Heart right ventricle (tissue), 16 donors: ENCODE measurements at regions not wholly inside any gene's neighbourhood (a gene's known extent, or its start where the extent isn't known, plus 50 kb on each side); places are given as distances from the start of the nearest gene placed in this dataset.

Source experiments
- ATAC-seq, 8 donors: fragments of 200-7000 bp; cut with Tn5 transposase; one replicate each; pipeline ENCODE4 v1.9.1; 2020; ENCODE audit warnings: mild to moderate bottlenecking in 8 of 8, moderate library complexity in 8 of 8, moderate number of reproducible peaks in 1 of 8
- DNase-seq, 2 donors: peaks; one replicate each; pipeline ENCODE4 v3.0.0-alpha.2; 2020
- H3K27ac ChIP-seq, 10 donors: fragments of 200-600 bp; sonication (generic) in 2 of 10; one replicate each; pipeline versions ENCODE4 v1.5.0 to v1.8.0; 2020 to 2022; ENCODE audit warnings: mild to moderate bottlenecking in 3 of 10
- H3K27me3 ChIP-seq, 7 donors: fragments of 200-600 bp; one replicate each; pipeline ENCODE4 v1.8.0; 2021 to 2022; ENCODE audit warnings: mild to moderate bottlenecking in 2 of 7
- H3K36me3 ChIP-seq, 9 donors: fragments of 200-600 bp; sonication (generic) in 1 of 9; one replicate each; pipeline versions ENCODE4 v1.5.0 to v1.8.0; 2020 to 2022; ENCODE audit warnings: mild to moderate bottlenecking in 2 of 9
- H3K4me1 ChIP-seq, 9 donors: fragments of 200-600 bp; sonication (generic) in 1 of 9; one replicate each; pipeline versions ENCODE4 v1.5.0 to v1.8.0; 2020 to 2022; ENCODE audit warnings: mild to moderate bottlenecking in 4 of 9
- H3K4me3 ChIP-seq, 10 donors: fragments of 200-600 bp; sonication (generic) in 2 of 10; one replicate each; pipeline versions ENCODE4 v1.5.0 to v1.8.0; 2020 to 2022; ENCODE audit warnings: mild to moderate bottlenecking in 7 of 10, moderate library complexity in 2 of 10
- H3K9me3 ChIP-seq, 11 donors: fragments of 200-600 bp in 10 of 11; sonication (generic) in 2 of 11; one replicate each; pipeline versions ENCODE4 v1.5.0 to v1.8.0; 2013 to 2022; ENCODE audit warnings: mild to moderate bottlenecking in 2 of 11, control low read depth in 1 of 11, moderate library complexity in 1 of 11
- CTCF ChIP-seq, 9 donors: fragments of 200-600 bp; sonication (generic) in 2 of 9; IDR thresholded peaks; one replicate each; pipeline versions ENCODE4 v1.5.0 to v1.8.0; 2021 to 2022; ENCODE audit warnings: antibody characterized with exemption in 9 of 9, mild to moderate bottlenecking in 5 of 9, moderate library complexity in 1 of 9
- WGBS, 2 donors: extraction: QIAGEN DNeasy Blood & Tissue Kit; methylation state at CpG; one replicate each; pipeline ENCODE4 v1.1.7; 2013; ENCODE audit warnings: inconsistent platforms in 1 of 2; 5-methylcytosine and 5-hydroxymethylcytosine counted together
- intact Hi-C, 10 donors: fragments of 100-400 bp; cut with DNase I; formaldehyde crosslinking; loops; one replicate each; pipeline versions ENCODE4 v1.11.1 to v1.14.2; 2022
- donor health status: Arrhythmogenic right ventricular cardiomyopathy.
- donor health status: ischemic (EF 13 %, LVEDD 7.1; RV severe dilation, severe dysfunction).
- donor health status: healthy with polysubstance abuse.
- donor health status: DM: no; HTN: yes; CAD: no.
- donor health status: DM: no; HTN: no; CAD: no.
- donor health status: ischemic (EF 25% LVEDD 6.9; RV normal size, moderate dysfunction).
- donor health status: ischemic (EF 25% LVEDD 5.7; RV mildly dilated, moderate dysfunction).
- donor health status: healthy.
- donor health status: DM: yes; HTN: yes; CAD: no.
- donor health status: Ischemic cardiomyopathy.
- donor health status: ischemic (EF 35%, LVEDD 5.7; RV mildly dilated, moderate dysfunction).
- donor health status: nonischemic (EF 11% LVEDD 7.7; RV severe dilation, severe dysfunction).
- donor health status: DM: yes; HTN: yes; CAD: no.
- donor health status: PGD.
- donor health status: ischemic (EF 29% LVEDD 5.4; RV normal size, mild dysfunction).
- donor health status: nonischemic (EF 23%, LVEDD 6.1; RV moderate dilation, normal function).

- H3K9me3 ChIP-seq, result no peaks in the 10 kb centered on the region
- ATAC-seq (no peak), DNase-seq (no peak)
- intact Hi-C loops, result no loop called here
- no peak for TF ChIP-seq CTCF (IDR thresholded peaks at IDR 0.05)
- no peaks in the 10 kb centered on the region for H3K36me3 ChIP-seq
- 74 to 77% methylated on average over 3 of the region's 3 CpGs for WGBS, 2 donors
- no peak overlapping the region for H3K27ac ChIP-seq
- H3K27me3 ChIP-seq, result no peaks in the 10 kb centered on the region
- no peak overlapping the region for H3K4me3 ChIP-seq
- H3K4me1 ChIP-seq, result no peaks in the 10 kb centered on the region
These were observed 158.0 kb upstream of the FAT1 start for GRCh38 chr4:186881521-186882220.

GRCh38 chr4:186882293-186882692, 158.6 kb upstream of the FAT1 start:
- intact Hi-C loops, result no loop called here
- TF ChIP-seq CTCF (IDR thresholded peaks at IDR 0.05), result no peak
- Histone ChIP-seq H3K36me3 (no peaks in the 10 kb centered on the region), H3K27me3 (no peaks in the 10 kb centered on the region), H3K4me1 (no peaks in the 10 kb centered on the region), H3K9me3 (no peaks in the 10 kb centered on the region), H3K27ac (no peak overlapping the region), H3K4me3 (no peak overlapping the region)
- 71 to 72% methylated on average over 1 of the region's 1 CpG for WGBS, 2 donors
- ATAC-seq, result no peak
- no peak for DNase-seq

GRCh38 chr4:186885289-186885688, 161.6 kb upstream of the FAT1 start:
- WGBS, 2 donors, result 61 to 62% methylated on average over 6 of the region's 6 CpGs
- intact Hi-C loops, result no loop called here
- ATAC-seq (no peak), DNase-seq (no peak)
- Histone ChIP-seq H3K4me3 (no peak overlapping the region), H3K27me3 (no peaks in the 10 kb centered on the region), H3K4me1 (no peaks in the 10 kb centered on the region), H3K9me3 (peaks cover 0 to 9% (median 0%) of the 10 kb centered on the region in 11 donors), H3K27ac (no peak overlapping the region), H3K36me3 (no peaks in the 10 kb centered on the region)
- TF ChIP-seq CTCF (IDR thresholded peaks at IDR 0.05), result no peak

GRCh38 chr4:186886759-186887158, 163.1 kb upstream of the FAT1 start:
- Histone ChIP-seq H3K9me3 (peaks cover 0 to 9% (median 0%) of the 10 kb centered on the region in 11 donors), H3K27me3 (no peaks in the 10 kb centered on the region), H3K36me3 (no peaks in the 10 kb centered on the region), H3K27ac (no peak overlapping the region), H3K4me1 (no peaks in the 10 kb centered on the region), H3K4me3 (no peak overlapping the region)
- intact Hi-C loops, result no loop called here
- ATAC-seq (no peak), DNase-seq (no peak)
- no peak for TF ChIP-seq CTCF (IDR thresholded peaks at IDR 0.05)
- WGBS, 2 donors, result 86 to 88% methylated on average over 2 of the region's 2 CpGs
